COR-L47 (cell line): ENCODE measurements at regions not wholly inside any gene's neighbourhood (a gene's known extent, or its start where the extent isn't known, plus 50 kb on each side); places are given as distances from the start of the nearest gene placed in this dataset.

Source experiments
- DNase-seq: peaks from one replicate; lab custom pipeline; 2025; lab: John Stamatoyannopoulos, UW

DNA sequence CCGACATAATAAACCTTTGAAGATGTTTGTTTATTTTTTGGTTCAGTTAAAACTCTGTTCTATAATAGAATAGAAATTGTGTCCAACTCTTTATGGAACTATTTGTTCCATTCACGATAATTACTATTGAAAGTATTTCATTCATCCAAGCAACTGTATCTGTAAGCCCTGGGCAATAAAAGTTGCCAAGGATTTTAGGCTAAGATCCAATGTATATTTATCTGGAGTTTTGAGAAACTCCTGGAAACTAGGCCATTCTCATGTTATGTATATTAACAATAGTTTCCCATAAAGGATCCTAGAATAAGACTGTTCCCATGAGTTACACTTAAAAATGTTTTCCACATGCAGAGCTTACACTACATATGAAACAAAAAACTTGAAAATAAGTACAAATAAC is 261.6 kb downstream of the SLITRK6 start:
- DNase-seq: no peak

DNA sequence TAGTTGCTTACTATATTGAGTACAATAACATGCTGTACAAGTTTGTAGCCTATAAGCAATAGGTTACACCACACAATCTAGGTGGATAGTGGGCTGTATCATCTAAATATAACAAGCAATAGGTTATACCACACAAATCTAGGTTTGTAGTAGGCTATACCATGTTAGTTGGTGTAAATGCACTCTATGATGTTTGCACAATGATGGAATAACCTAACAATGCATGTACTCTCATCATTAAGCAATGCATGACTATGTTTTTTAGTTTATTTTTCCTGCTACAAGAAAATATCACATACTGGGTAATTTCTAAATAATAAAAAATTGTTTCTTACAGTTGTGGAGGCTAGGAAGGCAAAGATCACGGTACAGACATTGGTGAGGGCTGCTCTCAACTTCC is 262.5 kb downstream of the SLITRK6 start:
- no peak for DNase-seq

DNA sequence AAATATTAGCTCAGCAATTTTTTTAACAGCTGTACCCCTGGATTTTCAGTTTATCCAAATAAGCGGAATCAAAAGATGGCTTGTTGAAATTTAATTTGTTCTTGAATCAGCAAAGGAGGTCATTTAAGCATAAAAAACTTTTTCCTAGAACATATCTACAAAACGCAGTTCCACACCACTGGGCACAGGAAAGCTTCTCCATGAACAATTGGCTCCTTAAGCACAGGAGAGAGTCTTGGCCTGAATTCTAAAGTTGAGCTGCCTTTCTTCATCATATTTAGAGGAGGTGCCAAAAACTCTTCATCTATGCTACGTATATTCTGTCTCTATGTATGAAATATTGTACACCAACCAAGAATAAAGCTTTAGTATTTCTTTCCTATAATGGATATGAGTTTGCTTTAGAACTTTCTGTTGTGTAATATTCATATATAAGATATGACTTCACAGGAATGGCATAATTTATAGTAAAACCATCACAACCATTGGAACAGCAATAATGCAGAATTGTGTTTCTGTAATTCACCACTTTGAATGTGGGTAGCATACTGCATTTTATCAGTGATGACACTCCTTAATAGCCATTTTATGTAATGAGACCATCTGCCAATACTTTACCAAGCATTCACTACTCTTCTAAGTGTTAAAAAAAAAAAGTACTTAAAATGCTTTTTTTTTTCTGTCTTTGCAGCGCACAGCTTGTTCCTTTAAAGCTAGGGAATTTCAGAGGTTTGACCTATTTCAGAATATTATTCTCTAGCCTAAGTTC is 263.7 kb downstream of the SLITRK6 start:
- no peak for DNase-seq

DNA sequence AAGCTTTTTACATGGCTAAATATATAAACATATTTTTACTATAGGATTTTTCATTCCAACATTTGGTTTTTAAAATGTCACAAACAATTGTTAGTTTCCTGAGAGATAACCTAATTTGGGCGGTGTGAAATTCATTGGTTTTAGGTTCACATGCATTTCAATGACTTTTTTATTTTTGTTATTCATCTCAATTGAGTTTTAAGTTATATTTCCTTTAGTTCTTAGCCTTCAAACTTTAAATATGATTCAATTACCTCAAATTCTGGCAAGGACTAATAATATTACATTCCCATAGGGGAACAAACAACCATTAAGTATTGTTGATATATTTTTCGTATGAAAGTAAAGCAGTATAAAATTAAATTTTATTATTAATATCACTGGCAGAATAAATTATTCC is 265.3 kb downstream of the SLITRK6 start:
- no peak for DNase-seq

DNA sequence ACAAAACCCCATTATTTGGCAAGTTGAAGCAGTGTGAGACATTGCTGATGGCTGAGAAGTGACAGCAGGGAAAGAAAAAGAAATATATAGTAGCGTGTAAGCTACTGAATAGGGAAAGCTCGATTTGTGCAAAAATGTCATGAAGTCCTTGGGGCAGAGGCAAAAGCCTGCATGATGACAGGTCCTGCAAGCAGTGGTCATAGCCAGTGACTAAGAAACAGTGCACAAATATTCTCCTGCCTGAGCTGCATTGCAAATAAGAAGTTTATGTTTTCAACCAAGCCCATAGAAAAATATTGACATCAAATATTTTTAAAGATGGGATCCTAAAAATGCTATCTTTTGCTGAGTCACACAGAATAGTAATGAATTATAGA is 270.0 kb downstream of the SLITRK6 start:
- no peak for DNase-seq

DNA sequence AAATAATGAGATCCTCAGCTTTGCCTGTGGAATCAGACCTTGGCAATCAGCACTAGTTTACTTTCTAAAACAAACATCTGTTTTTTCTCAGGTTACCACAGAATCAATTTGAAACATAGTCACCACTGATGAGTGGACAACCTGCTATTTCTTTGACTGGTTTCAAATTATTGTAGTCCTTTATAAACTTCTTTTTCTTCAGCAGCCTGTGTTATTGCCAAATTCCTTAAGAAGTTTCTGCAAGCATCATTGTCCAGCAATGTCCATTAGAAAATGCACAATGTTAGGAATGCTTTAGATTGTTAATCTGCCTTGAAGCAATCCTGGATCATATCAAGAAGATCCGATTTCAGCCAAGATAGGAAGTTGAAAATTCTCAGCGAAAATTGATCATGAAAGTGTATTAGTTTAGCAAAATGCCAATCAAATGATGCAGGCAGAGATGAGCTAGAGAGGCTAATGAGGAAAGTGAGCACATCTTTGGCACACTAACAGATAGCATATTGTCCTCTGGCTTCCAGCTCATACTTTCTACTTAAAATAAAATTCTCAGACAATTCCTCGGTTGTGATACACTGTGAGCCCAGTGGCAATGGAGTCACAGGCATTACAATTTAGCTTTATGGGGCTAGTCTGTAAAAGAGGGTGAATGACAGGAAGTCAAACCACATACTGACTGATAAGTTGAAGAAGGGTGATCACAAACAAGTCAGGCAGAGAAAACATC is 270.6 kb downstream of the SLITRK6 start:
- no peak for DNase-seq

DNA sequence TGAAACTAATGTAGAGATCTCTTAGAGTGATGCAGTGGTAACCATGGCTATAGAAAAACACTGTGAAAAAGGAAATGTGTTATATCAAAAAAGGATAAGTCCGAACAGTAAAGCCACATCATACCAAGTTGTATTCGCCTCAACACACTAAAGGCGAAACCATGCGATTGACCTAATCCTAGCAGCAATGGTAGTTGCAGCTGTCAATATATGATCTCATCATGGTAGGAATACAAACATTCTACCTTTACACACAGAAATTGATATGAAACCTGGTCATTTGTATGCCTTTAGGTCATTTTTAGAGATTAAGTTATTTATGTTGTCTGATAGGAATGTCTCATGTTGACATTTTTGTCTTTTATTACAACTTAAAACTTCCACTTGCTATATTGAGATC is 271.9 kb downstream of the SLITRK6 start:
- DNase-seq: no peak

DNA sequence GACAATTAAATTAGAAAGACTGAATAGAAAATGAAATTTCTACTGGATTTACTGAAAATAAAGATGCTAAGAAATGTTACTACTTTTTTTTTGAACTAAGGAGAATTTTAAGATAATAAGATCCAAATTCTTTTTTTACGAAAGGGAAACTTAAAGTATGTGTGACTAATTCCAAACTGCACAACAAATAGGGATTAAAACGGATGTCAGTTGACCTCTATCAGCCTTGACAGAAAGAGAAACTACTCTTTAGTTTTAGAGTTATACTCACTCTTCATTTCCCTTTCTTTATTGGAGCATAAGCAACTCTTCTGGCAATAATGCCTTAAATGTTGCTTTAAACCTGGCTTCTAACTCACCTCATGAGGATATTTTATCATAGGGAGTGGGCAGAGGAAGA is 273.8 kb downstream of the SLITRK6 start:
- no peak for DNase-seq

DNA sequence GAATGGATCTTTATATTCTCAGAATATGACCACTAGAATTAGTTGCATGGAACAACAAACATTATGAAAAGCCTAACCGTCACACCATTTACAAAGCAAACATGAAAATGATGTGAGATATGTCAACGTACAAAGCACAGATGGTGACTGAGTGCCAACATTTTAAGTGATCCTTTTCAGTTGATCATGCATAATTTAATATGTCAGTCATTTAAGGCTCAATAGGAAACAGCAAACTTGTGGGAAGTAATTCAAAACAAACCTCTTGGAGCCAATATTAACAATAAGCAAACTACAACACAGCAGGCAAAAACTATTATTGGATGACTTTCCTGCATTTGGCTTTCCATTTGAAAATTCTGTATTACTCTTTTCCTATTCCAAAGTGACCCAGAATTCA is 277.6 kb downstream of the SLITRK6 start:
- peak; percentile 87 for DNase-seq

DNA sequence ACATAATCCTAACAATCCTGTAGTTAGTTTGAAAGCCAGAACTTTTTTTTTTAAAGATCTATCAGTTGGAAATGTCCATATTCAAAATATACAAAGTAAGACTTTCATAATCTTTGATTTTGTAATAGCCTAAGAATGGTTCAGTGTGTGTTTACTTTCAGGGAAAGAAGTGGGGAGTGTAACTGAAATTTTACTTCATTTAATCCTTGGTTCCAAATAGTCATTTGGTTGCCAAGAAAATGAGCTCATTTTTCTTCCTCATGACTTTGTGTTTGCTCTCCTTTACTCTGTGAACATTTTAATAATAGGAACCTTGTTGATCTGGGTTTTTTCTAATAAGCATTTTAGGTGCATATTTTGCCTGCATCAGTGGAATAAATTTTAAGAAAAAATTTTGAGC is 278.8 kb downstream of the SLITRK6 start:
- no peak for DNase-seq

DNA sequence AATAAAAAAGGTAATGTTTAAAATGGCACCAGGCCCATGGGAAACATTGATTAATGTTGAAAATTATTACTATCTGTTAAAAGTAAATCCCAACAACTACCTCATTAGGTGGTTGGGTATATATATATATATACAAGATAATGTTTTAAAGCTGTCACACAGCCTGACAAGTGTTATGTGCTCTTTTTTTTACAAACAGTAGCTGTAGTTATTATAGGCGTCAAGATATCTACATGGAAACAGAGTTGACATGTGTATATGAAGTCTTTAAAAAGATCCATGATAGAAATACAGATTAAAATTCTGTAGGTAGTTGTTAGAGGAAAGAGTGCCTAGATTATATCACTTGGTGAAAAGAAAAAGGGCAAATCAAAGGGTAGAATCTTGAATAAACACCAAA is 279.9 kb downstream of the SLITRK6 start:
- DNase-seq: no peak

DNA sequence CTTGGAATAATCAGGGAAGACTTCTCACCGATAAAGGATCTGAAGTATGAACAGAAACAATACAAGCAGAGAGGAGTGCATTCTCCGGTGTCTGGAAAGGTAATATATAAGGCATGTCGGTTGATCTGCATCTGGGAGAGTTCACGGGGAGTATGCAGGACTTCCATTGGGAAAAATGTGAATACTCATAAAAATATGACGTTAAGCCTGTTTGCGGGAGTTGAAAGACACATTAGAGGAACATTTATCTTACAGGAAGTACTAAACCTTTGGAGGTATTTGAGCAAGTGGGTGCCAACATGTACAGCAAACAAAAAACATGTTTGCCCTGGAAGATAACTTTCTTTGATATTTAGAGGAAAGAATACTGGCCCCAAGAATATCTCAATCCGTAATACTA is 286.8 kb downstream of the SLITRK6 start:
- no peak for DNase-seq

DNA sequence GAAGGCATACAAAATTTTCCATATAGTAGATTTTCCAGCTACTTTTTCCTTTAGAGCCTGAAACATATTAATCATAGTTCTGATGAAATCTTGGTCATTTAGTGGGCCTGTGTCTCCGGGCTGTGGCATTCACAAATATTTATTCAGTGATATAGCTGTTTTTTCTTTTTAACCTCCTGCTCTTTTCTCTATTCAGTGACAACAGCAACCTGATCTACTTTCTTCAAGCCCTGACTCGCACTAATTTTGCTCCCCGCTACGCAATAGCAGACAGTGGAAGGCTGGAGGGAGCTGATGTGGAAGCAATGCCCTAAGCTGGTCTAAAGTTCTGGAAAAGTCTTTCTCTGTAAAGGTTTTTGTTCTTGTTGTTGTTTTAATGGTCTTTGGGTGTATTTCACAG is 289.7 kb downstream of the SLITRK6 start:
- no peak for DNase-seq

DNA sequence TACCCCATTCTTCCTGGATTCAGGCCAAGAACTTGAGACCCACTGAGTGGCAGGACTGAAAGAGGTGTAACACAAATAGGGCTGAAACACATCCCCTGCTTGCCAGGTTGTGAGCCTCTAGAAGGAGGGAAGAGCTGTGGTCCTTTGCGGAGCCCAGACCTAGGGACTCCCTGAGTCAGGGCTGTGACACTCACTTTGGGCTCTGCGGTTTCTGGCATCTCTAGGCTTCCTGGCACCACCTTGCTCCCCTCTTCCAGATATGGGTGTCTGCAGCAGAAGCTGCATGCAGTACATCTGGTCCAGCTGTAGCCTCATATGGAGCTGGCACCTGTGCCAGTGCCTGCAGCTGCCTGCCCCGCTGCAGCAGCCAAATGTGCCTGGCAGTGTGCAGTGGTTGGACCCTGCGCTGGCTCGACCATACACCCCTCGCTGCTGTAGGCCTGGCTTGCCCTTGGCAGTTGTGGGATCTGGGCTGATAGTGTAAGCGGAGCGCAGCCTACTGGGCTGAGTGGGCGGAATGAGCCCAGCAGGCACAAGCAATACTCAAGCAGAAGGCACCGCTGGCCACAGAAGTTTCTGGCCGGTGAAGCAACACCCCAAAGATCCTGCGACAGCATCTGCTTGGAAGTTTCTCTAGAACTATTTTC is 290.4 kb downstream of the SLITRK6 start:
- no peak for DNase-seq

DNA sequence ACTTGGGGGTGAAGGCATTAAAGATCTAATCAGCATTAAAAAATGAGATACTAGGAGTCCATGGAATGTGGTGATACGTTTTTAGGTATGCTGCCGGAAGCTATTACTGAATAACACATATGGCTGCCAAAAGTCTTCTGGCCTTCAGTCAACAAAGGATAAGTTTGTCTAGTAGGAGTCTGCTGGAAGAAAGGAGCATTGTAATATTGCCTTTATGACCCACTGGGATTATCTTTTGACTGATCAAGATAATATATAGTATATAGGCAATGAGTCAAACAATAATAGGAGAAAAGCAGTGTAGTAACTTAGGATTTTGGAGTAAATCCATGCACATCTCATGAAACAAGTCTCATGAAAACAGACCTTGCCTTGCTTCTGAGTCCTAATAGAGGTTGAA is 295.4 kb downstream of the SLITRK6 start:
- no peak for DNase-seq

DNA sequence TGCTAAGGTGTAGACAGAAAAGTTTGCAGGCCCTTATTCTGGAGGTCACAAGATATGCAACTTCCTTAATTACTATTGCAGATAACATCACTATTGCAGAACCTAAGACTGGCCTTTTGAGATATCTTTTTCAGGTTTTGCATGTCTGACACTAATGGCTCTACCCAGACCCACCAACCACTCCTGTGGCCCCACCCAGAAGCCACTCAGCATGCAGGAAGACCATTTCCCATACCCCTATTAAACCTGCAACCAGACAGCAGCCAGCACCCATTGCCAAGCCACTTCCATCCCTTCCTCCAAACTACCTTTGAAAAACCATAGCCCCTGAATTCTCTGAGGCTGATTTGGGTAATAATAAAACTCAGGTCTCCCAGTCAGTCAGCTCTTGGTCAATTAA is 297.6 kb downstream of the SLITRK6 start:
- DNase-seq: no peak

DNA sequence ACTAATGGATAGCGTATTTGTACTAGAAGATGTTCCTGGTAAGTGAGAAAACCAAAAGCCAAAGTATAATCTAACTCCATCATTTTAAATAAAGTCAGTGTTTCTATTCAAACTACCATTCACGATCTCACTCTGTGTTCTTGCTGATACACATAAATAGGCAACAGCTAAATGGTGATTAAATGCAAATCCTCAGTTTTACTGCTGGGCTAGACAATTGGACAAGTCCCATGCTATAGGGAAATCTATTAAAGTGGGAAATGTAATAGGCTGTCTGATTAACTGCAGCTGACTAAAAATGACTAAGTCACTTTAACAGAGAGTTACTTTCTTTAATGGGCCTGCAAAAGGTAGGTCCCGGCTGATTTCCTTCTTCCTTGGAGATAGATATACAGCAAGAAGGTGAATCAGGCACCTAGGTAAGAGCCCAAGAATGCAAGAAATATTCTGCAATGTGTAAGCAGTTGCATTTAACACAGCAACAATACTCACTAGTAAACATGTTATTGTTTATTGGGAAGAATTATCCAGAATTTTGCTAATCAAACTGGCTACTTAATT is 298.4 kb downstream of the SLITRK6 start:
- no peak for DNase-seq

DNA sequence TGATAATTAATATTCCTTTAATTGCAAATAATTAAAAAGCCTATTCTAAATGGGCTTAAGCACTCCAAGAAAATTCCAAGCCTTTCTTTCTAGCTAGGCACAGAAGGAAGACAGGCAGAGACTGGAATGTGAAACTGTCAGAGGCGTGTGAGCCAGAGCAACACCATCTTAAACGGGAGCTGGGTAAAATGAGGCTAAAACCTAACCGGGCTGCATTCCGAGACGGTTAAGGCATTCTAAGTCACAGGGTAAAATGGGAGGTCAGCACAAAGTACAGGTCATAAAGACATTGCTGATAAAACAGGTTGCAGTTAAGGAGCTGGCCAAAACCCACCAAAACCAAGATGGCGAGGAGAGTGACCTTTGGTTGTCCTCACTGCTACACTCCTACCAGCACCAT is 300.4 kb downstream of the SLITRK6 start:
- DNase-seq: no peak

DNA sequence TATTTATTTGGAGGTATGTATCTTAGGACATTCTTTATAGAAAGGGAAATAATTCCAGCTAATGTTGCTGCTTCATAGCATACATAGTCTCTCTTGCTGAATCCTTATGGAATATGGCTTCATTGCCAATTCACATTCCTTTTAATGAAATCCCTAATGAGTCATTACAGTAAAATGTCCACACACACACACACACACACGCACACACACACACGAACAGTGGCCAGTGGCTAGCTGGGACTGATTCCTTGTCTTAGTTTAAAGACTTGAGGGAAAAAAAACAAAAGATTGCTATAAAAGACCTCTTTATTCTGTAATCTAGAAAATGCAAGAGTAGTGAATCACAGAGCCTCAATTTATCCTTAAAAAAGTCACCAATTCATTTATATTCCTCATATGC is 301.6 kb downstream of the SLITRK6 start:
- no peak for DNase-seq

DNA sequence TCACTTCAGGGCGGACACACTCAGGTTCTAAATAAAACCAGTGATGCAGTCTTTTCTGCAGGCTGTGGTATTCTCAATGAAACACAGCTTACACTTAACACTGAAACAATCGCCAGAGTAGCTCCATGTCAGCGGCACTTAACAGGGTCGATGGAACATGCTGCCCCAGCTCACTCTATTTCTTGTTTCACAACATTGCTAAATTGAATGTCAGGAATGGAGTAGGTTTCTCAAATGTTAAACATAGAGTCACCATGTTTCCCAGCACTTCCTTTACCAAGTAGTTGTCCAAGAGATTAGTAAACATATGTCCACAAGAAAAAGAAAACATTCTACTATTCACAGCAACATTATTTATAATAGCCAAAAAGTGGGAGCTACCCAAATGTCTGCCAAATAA is 306.9 kb downstream of the SLITRK6 start:
- DNase-seq: no peak

DNA sequence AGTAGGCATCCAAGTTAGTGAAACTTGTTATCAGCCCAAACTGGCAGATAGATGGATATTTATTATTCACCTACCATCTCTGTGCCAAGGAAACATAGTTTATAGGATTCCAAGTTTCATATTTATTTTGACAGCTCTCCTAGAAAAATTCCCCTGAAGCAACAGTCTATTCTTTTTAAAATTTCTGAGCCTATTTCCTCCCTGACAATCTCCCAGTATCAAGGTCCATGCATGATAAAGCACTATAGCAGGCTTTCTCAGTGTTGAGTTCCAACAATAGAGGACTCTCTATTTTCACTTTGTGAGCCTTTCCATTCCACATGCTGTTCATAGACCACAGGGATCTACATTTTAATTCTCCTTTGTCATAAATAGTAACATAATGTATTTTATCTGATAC is 312.6 kb downstream of the SLITRK6 start:
- DNase-seq: no peak

DNA sequence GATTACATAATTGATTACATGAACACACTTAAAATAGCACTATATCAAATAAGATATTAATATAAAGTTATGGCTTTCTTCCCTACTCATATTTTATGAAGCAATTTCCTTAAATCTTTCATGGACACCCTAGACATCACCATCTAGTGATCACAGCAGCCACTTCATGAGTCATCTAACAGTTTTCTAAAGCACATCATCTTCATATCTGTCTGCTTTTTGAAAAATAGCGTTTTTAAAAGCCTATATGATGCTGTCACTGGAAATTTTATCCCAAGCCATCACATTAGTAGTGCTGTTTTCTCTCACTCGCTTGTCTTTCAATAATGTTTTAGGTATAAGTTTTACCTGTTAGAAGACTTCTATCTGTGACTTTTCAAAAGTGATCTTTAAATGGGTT is 326.1 kb downstream of the SLITRK6 start:
- DNase-seq: no peak

DNA sequence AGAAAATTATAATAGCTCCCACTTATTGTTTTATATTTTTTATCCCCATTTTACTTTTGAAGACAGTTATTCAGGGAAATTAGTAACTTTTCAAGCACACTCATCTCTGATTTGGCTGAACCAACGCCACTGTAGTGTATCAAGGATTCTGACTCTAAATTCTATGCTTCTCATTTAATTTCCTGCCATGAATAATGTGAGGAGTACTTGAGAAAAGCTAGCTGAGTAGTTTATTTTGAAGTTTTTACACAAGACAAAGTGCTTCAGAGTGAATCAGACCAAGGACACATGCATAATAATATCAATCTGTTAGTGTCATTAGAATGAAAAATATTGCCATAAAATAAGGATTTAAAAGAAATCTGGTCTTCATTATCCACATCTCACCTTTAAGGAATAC is 329.9 kb downstream of the SLITRK6 start:
- no peak for DNase-seq
